ENCODE measurements at regions not wholly inside any gene's neighbourhood (a gene's known extent, or its start where the extent isn't known, plus 50 kb on each side); places are given as distances from the start of the nearest gene placed in this dataset.

DNA sequence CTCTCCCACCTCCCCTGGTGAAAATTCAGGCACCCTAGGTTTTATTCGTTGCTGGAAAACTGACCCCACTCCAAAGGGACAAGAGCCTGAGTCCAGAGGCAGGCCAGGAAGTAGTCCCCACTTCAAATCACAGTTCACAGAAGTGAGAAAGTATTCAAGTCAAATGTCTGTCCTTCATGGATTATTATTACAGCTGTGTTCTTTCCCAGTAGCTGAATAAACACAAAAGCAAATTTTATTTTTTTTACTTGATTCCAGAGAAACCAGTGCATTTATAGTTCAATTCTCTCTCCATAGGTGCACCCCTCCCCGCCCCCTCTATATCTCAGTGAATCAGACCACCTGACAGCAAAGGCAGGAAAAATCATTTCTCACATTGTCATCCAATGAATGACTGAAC lies 113.8 kb upstream of the COL1A2 start:
- TF ChIP-seq POLR2AphosphoS5 (IDR thresholded peaks at IDR 0.05; ENCODE audit: low read depth, low read length) (no peak), POLR2A (IDR thresholded peaks at IDR 0.05; ENCODE audit: low read depth, low read length) (no peak), TAF1 (IDR thresholded peaks at IDR 0.05; ENCODE audit: borderline replicate concordance, low read depth, low read length) (no peak)
- no peak for FAIRE-seq

DNA sequence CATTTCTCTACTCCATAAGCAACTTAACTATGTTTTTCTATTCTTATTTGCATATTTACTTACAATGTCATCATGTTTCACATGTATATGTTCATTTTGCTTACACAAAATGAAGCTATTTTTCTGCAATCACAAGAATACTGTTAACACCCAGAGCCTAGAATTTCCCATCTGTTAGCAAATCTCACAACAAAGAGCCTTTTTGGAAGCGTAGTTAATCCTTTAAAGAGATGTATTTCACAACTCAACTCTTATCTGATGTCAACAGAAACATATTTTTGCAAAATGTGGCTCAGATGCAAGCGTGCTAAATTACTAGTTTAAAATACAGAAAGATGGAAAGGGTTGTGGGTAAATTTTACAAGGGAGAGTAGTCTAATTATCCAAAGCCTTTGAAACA lies 110.6 kb upstream of the COL1A2 start:
- TF ChIP-seq TAF1 (IDR thresholded peaks at IDR 0.05; ENCODE audit: borderline replicate concordance, low read depth, low read length) (no peak), POLR2A (IDR thresholded peaks at IDR 0.05; ENCODE audit: low read depth, low read length) (no peak)
- no peak for FAIRE-seq
- no peak for DNase-seq (ENCODE audit: insufficient read length)

More for the DNA sequence above, 113.8 kb upstream of the COL1A2 start:
- DNase-seq (ENCODE audit: insufficient read length): no peak

DNA sequence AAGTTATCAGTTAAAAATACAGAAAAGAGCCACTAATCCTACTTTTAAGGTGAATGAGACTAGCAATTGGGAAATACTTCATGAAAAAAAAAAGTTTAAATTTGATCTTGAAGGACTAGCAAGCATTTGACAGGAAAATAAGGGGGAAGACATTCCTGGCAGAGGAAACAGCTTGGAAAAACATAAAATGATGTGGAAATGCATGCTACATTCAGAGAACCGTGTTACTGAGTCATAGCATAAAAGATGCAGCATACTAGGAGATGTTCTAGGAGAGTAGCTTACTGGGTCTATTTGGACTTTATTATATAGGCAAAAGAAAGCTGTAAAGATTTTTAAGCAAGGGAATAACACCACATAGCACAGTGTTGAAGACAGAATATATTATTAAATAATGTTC lies 108.6 kb upstream of the COL1A2 start:
- DNase-seq (ENCODE audit: insufficient read length) (no peak), FAIRE-seq (no peak)
- TF ChIP-seq POLR2A (IDR thresholded peaks at IDR 0.05; ENCODE audit: low read depth, low read length) (no peak), POLR2AphosphoS5 (IDR thresholded peaks at IDR 0.05; ENCODE audit: low read depth, low read length) (no peak), TAF1 (IDR thresholded peaks at IDR 0.05; ENCODE audit: borderline replicate concordance, low read depth, low read length) (no peak)

DNA sequence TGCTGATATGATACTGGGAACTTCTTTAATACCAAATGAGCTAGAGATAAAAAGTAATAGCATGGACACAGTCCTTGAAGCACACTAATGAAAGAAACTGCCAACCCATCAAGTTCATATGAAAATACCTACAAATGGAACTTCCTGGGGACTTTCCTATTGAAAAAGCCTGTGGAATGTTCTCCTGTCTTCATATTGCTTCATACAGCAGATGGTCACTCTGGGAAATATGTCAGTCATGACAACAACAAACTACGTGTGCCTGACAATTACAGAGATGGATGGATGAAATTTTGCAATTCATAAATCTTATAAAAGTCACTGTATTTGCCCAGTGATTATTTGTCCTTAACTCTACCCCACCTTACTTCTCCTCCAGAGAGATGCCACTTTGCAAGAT lies 106.6 kb upstream of the COL1A2 start:
- FAIRE-seq (no peak), DNase-seq (ENCODE audit: insufficient read length) (no peak)
- TF ChIP-seq TAF1 (IDR thresholded peaks at IDR 0.05; ENCODE audit: borderline replicate concordance, low read depth, low read length) (no peak), POLR2A (IDR thresholded peaks at IDR 0.05; ENCODE audit: low read depth, low read length) (no peak), POLR2AphosphoS5 (IDR thresholded peaks at IDR 0.05; ENCODE audit: low read depth, low read length) (no peak)

DNA sequence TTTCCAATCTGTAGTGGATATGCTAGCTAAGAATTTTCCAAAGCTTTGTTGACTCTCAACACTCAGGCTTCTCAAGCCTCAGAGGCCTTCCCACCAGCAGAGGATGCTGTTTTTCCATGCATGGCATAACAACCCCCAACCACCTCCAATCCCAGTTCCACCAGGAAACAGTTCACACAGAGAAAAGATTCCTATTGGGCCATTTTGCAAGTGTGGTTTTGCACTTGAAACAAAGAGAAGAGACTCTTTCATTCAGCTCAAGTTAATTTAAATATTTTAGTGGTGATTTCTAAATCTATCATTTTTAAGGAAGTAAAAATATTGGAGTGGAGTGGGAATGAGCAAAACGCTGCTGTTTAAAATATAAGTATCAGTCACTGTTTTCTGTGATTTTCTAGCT lies 105.6 kb upstream of the COL1A2 start:
- no peak for TF ChIP-seq TAF1 (IDR thresholded peaks at IDR 0.05; ENCODE audit: borderline replicate concordance, low read depth, low read length)
- no peak for TF ChIP-seq POLR2A (IDR thresholded peaks at IDR 0.05; ENCODE audit: low read depth, low read length)
- TF ChIP-seq POLR2AphosphoS5 (IDR thresholded peaks at IDR 0.05; ENCODE audit: low read depth, low read length): no peak
- DNase-seq (ENCODE audit: insufficient read length) (no peak), FAIRE-seq (no peak)

DNA sequence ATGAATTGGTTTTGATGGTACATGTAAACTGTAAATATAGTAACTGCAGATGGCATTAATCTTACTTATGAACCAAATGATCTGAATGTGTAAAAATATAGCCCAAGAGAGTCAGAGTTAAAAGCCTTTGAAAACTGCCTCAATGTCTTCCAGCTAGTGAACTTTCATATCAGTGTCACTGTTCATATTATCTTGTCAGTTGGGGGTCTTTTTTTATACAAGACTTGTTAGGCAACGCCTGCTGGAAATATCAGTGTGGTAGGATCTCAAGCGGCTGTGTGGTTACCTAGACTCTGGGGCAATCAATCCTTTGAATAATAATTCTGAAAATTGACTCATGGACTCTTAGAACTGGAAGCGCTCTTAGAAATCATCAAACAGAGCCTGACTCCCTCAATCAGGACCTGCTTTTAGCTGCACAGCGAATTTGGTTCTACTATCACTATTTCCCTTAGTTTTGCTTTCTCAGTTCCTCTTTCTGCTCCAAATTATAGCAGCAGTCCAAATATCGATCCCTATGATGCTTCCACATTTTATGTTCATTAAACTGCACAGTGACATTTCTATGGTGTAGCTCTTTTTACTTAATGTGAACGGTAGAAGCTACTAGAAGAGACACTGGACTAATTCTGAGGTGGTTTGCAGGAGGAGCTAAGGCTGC lies 100.1 kb upstream of the COL1A2 start:
- DNase-seq (ENCODE audit: insufficient read length) (no peak), FAIRE-seq (no peak)
- TF ChIP-seq TAF1 (IDR thresholded peaks at IDR 0.05; ENCODE audit: borderline replicate concordance, low read depth, low read length): no peak
- TF ChIP-seq POLR2A (IDR thresholded peaks at IDR 0.05; ENCODE audit: low read depth, low read length): no peak
- no peak for TF ChIP-seq POLR2AphosphoS5 (IDR thresholded peaks at IDR 0.05; ENCODE audit: low read depth, low read length)

DNA sequence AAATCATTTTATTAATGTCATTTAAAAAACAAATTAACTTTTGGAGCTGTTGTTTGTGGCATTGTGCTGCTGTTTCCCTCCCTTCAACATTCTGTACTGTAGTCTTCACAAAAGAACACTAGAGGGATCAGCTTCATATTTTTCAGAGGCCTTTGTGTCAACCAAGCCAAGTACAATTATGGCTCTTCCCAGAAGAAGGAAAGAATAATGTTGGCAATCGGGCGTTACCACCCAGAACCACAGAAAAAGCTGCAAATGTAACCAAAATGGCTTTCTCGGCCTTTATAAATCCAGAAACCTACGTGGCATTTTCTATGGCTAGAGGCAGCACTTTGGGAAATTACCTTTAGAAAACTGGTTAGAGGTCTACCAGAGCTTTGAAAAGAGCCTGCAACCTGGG lies 98.8 kb upstream of the COL1A2 start:
- FAIRE-seq (no peak), DNase-seq (ENCODE audit: insufficient read length) (no peak)
- no peak for TF ChIP-seq POLR2A (IDR thresholded peaks at IDR 0.05; ENCODE audit: low read depth, low read length)

DNA sequence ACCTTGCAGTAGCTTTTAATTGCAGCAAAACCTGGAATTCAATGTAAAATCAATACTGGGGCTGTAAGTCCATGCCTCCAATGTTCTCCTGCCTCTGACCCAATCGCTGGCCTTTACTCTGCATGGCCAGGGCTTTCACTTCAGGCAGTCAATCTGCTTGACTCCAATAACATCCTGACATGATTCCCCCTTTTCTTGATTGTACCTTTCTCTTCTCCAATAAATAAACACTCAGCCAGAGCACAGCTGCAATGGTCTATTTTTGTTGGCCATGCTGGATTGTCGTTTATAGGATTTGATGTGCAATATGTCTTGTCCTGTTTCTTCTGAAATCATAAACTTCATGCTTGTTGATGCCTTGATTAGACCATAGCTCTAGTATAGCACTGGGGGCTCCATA lies 97.8 kb upstream of the COL1A2 start:
- DNase-seq (ENCODE audit: insufficient read length): no peak
- FAIRE-seq: no peak
- TF ChIP-seq POLR2A (IDR thresholded peaks at IDR 0.05; ENCODE audit: low read depth, low read length): no peak
- TF ChIP-seq POLR2AphosphoS5 (IDR thresholded peaks at IDR 0.05; ENCODE audit: low read depth, low read length): no peak
- no peak for TF ChIP-seq TAF1 (IDR thresholded peaks at IDR 0.05; ENCODE audit: borderline replicate concordance, low read depth, low read length)

DNA sequence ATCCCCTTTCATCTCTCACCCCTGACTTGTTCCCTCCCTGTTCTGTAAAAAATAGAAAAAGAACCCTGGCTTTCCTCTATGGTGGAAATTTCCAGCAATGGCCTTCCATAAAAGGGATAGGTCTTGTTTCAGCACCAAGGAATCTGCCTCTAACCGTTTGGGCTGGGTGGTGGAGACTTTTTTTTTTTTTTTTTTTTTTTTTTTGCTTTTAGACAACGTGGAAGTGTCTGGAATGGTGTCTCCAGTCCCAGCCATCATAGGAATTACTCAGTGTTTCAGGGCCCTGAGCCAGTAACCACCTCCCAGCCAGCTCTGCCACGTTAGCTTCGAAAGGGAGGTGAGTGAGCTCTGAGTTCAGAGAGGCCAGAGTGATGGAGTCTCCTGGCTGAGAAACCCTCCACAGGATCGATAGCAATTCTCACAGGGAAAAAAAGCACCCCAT lies 97.3 kb upstream of the COL1A2 start:
- no peak for DNase-seq (ENCODE audit: insufficient read length)
- FAIRE-seq: no peak
- no peak for TF ChIP-seq POLR2AphosphoS5 (IDR thresholded peaks at IDR 0.05; ENCODE audit: low read depth, low read length)
- no peak for TF ChIP-seq POLR2A (IDR thresholded peaks at IDR 0.05; ENCODE audit: low read depth, low read length)
- TF ChIP-seq TAF1 (IDR thresholded peaks at IDR 0.05; ENCODE audit: borderline replicate concordance, low read depth, low read length): no peak

DNA sequence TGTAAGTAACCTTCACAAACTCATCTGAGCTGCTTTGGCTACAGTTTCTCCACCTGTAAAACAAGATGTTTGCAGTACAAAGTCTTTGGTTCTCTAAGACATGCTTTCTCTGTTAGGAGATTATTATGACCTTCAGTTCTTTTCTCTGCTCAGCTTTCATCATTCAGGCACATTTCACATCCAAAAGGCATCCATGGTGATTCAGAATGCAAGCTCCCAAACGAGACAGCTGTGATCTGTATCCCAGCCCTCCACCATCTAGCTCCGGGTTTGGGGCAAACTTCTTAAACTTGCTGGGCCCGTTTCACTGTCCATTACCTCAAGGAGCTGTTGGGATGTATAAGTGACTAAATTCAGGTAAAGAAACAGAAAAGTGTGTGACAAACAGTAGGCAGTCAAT lies 95.8 kb upstream of the COL1A2 start:
- no peak for DNase-seq (ENCODE audit: insufficient read length)
- FAIRE-seq: no peak
- no peak for TF ChIP-seq POLR2A (IDR thresholded peaks at IDR 0.05; ENCODE audit: low read depth, low read length)
- TF ChIP-seq POLR2AphosphoS5 (IDR thresholded peaks at IDR 0.05; ENCODE audit: low read depth, low read length): no peak

DNA sequence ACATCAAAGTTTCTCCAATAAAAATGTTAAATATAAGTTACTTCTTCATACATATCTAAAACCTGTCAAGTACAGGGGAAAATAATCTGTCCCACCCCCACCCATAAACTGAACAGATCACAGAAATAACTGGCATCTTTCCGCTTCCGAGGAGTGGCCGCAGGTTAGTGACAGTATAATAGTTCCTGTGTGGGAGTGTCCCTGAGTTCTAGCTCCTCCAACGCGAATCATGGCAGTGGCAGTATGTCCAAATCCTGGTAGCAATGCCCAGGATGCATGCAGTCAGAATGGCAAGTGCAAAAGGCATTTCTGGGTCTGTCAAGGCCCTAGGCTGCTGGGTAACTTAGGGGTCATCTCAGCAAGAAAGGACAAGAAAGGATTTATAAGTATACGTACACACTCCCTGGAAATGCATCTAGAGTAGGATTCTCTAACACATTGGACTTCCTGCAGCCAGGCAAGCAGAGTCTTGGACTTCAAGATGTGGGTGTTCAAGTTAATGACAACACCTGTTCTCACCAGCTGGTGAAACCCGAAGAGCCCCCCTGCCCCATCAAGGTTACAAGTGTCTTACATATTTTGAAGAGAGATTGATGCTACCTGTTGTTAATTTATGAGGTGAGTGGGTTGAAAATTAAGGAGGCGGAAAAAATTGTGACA lies 94.4 kb upstream of the COL1A2 start:
- DNase-seq (ENCODE audit: insufficient read length) (no peak), FAIRE-seq (no peak)
- no peak for TF ChIP-seq POLR2AphosphoS5 (IDR thresholded peaks at IDR 0.05; ENCODE audit: low read depth, low read length)

DNA sequence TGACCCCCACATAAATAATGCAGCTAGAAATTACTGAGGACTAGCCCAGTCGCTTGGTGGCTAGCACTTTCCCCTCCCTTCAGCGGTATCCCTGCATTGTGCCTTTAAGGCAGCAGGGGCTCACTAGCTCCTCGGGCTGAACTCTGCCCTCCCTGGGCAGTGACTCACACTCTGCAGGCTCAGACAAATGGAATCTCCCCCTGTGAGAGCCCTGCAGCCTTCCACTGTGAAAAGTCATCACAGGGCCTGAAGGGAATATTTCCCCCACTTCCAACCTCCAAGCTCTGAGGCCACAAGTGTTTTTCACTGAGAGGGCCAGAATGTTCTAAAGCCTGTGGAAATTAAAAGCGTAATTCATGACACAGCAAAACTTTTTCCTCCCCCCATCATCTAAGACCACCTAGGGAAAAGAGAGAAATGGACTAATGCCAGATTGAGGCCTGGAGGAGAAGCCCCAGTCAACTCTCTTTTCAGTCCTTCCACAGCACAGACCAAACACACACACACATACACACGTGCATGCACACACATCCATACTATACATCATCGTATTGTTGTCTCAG lies 93.6 kb upstream of the COL1A2 start:
- DNase-seq (ENCODE audit: insufficient read length): no peak
- TF ChIP-seq TAF1 (IDR thresholded peaks at IDR 0.05; ENCODE audit: borderline replicate concordance, low read depth, low read length) (no peak), POLR2AphosphoS5 (IDR thresholded peaks at IDR 0.05; ENCODE audit: low read depth, low read length) (no peak), POLR2A (IDR thresholded peaks at IDR 0.05; ENCODE audit: low read depth, low read length) (no peak)
- FAIRE-seq: no peak
